ENCODE measurements at regions not wholly inside any gene's neighbourhood (a gene's known extent, or its start where the extent isn't known, plus 50 kb on each side); places are given as distances from the start of the nearest gene placed in this dataset.

GRCh38 chr2:203789618-203790017 is 78.0 kb upstream of the CTLA4 start:
- DNase-seq: no peak

DNA sequence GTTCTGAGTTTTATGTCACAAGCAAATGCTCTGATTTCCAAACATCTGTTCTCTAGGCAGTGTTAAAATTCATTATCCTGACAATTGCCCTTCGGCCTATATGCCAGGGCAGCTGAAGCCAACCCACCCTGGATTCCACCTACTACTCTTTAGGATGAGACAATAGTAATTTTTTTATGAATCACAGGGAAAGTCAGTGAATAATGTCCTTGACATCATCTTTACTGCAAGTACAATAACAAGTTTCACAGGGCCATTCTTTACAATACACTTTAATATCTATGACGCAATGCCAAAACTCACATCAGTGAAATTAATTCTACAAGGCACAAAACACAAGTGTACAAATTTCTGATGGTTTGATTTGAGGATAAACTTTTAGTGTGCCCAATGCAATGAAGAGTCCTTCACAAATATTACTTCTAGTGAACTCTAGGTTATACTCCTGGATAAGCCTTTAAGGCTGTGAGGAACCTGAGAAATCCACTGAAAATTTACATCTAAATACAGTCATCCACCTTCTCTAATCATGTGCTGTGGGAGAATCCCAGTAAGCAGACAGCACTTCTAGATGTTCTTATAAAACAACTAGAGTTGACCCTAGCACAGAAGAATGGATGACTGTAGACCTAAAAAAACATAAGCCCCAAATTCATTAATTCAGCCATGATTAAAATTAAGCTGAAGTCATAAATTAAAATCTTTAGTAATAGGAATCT is 77.3 kb upstream of the CTLA4 start:
- DNase-seq: no peak

DNA sequence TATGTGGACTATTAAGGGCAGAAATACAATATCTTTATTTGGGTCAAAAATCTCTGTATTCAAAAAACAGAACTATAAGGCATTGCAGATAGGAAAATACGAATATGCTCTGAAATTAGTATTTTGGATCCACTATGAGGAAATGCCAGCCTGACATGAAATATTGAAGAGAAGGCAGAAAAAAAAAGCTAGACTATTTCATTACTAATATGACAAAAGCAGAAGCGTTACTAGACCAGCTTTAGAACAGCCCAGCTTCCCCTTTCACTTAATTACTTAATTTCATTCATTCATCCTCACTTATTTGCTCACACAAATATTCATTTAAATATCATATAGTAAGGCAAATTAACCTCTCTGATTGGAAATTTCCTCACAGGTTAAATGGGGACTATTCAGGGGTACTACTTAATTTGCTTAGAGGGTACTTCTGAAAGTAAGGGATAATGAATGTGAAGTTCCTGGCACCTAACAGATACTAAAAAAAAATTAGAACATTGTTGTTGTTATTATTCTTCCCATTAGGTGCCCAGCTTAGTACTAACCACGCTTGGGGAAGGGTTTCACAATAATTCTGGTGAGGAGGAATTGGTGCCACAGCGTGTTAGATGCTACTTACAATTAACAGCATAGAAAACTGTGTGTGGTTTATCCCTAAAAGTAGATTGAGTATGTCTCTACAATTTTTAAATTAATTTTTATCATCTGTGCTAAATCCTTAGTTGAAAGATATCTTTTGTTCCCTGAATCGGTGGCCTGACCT is 71.1 kb upstream of the CTLA4 start:
- no peak for DNase-seq

- no peak for DNase-seq
Observed at GRCh38 chr2:203797276-203797675, 70.3 kb upstream of the CTLA4 start.

GRCh38 chr2:203797712-203798111 is 69.9 kb upstream of the CTLA4 start:
- no peak for DNase-seq

DNA sequence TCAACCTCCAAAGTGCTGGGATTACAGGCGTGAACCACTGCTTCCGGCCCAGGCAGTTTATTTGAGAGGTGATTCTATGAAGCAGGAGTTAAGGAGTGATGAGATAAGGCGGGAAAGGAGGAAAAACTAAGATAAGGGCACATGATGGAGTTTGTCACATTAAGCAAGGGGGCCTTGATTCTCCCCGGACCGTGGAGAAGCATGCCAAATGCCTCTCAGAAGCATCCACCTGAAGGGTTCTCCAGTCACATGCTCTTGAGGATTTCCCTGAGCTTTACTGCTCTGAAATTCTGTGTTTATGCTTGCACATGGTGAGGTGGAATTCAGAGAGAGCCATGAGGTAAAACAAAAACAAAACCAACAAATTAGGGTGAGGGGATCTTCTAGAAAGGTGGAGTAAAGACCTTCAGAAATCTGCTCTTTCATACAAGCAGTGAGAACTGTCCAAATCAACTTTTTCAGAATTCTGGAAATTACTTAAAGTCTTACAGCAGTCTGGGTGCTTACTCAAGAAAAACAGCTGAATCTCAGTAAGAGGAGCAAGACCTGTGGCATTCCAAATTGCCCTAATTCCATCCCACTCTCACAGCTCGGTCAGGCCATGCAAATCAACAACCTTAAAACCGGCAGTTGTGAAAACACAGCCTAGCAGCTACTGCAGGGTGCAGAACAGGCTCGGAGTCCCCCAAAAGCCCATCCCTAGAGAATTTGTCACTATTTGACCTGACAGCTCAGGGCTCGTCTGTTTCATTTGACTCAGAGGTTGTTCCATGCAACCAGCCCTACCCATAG is 69.1 kb upstream of the CTLA4 start:
- no peak for DNase-seq

DNA sequence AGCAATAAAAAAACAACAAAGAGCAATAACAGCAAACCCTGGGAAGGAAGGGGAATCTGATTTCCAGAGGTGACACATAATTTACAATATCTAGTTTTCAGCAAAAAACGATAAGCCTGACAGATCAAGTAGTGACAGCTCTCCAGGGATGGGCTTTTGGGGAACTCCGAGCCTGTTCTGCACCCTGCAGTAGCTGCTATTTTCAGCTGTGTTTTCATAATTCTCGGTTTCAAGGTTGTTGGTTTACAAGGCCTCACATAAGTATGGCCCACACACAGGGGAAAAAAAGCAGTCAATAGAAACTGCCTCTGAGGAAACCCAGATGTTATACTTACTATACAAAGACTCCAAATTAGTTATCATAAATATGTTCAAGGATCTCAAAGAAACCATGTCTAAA is 67.7 kb upstream of the CTLA4 start:
- DNase-seq: no peak

GRCh38 chr2:203800783-203801182 is 66.8 kb upstream of the CTLA4 start:
- no peak for DNase-seq

GRCh38 chr2:203802342-203803052 is 65.1 kb upstream of the CTLA4 start:
- DNase-seq: no peak

DNA sequence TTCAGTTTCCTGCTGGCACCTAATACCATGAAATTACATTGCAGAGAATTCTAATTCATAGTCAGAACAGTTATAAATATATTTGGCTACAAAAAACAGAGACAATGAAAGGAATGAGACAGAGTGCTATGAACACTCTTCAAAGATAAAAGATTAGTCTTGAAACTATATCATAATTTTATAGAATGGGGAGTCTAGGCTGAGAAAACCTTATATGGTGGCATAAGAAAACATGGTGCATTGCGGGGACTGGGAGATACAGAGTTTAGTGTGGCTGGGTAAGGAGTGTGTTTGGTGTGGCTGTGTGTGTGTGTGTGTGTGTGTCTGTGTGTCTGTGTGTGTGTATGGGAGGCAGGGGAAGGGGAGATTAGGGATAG is 64.5 kb upstream of the CTLA4 start:
- no peak for DNase-seq

- DNase-seq: no peak
Observed at GRCh38 chr2:203804070-203804469, 63.5 kb upstream of the CTLA4 start.

DNA sequence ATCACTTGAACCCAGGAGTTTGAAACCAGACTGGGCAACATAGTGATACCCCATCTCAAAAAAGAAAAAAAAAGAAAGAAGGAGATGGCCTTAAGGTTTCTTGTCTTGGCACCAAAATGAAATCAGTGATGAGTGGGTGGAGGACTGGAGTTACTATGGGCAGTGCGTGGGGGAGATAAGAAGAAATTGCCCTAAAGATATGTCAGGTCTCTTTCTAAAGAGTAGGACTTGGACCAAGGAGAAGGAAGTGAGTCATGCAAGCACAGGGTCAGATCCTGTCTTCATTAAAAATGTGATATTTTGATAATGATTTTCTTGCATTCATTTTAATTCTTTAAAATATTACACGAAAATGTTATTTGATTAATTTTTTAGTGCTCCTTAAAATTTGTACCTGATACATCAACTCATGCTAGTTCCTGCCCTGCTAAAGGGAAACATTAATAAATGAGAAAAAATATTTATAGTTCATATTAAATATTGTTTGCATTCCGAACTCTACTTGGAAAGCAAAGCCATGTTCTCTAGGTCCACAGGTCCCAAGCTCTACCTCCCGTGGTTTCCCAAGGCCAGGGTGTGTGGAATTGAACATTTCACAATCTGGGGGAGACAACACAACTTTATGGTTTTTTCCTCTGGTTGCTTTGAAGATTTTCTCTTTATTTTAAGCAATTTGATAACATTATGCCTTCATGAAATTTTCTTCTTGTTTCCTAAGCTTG is 62.6 kb upstream of the CTLA4 start:
- DNase-seq: no peak

DNA sequence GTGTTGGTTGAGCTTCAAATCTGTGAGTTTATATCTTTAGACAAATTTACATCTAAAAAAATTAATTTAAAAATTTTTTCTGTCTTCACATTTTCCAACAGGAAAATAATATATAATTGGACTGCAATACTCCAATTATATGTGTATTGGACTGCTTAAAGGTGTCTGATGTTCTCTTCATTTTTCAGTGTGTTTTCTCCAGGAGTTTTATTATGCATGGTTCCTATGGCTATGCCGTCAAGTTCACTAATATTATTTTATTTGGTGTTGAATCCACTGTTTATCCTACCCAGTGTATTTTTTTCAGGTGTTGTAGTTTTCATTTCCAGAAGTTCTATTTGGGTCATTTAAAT is 62.1 kb upstream of the CTLA4 start:
- DNase-seq: no peak

GRCh38 chr2:203806761-203807160 is 60.8 kb upstream of the CTLA4 start:
- DNase-seq: no peak

GRCh38 chr2:203808046-203808750 is 59.4 kb upstream of the CTLA4 start:
- no peak for DNase-seq

DNA sequence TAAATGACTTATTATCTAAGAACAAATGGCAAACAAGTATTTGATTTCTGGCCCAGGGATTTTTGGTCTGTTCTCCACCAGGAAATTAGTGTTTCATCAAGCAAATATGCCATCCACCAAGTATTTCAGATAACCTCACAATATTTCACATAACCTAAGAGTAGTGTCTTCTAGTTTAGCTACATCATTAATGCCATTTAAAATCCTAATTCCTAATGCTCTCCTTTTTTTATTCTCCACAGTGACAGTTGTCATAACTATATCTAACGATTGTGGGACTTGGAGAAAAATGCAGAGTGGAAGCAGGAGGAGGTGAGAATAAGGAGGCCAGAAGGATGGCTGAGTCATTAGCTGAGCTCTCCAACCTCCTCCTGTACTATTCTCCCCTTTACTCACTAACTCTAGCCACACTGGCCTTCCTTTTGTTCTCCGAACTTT is 58.5 kb upstream of the CTLA4 start:
- no peak for DNase-seq

DNA sequence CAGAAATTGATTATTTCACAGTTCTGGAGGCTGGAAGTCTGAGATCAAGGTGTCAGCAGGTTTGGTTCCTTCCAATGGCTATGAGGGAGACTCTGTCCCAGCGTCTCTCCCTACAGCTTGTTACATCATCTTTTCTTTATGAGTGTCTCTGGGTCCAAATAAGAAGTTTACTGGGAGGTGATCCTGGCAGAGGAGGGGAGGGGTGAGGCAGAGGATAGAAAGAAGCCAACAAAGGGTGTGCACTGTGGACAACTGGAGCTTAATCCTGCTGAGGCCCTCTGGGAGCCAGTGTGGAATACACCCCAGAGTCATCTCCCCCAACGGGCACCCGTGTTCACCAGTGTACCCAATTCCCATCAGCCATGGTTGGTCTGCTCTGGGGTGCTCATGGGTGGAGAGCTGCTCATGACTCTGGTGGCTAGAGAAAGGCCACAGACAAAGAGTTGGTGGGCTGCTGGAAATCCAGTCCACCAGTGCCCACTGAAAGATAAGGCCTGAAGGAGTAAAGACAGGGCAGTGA is 57.5 kb upstream of the CTLA4 start:
- DNase-seq: no peak

- no peak for DNase-seq
Observed at GRCh38 chr2:203811491-203812221, 55.9 kb upstream of the CTLA4 start.

- no peak for DNase-seq
Observed at GRCh38 chr2:203812294-203813221, 55.0 kb upstream of the CTLA4 start.

DNA sequence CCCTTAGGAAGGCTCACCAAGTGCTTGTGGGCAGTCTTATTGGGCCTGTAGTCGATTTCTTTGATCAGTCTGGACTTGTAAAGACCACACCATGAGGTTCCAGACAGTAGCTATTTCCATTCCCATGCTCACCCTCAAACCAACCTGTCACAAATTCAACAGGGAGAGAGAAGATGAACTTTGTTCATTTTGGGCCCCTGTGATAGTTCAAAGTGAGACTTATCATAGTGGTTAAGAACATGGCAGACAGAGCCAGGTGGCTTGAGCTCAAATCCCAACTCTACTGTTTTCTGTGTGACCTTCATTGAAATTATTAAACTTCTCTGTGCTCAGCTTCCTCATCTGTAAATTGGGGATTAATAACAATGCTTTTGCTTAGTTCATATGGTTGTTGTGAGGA is 53.9 kb upstream of the CTLA4 start:
- DNase-seq: no peak

Data from DMS79 treated with DMSO at 0.1 percent for 48 hours (cell line).